ENCODE measurements at regions not wholly inside any gene's neighbourhood (a gene's known extent, or its start where the extent isn't known, plus 50 kb on each side); places are given as distances from the start of the nearest gene placed in this dataset.

GRCh38 chr6:94227741-94228140, 808.4 kb upstream of the EPHA7 start:
- no peak for DNase-seq (ENCODE audit: low read depth, low spot score)
- ChIA-PET CTCF (no interaction called here), POLR2A (no interaction called here)
- Histone ChIP-seq H3K27me3 (ENCODE audit: control insufficient read depth, insufficient read depth, low read length) (no peaks in the 10 kb centered on the region), H3K27ac (ENCODE audit: low read depth, low read length) (no peak overlapping the region), H3K9me3 (ENCODE audit: control insufficient read depth, insufficient read depth, low read length) (no peaks in the 10 kb centered on the region), H3K4me3 (ENCODE audit: low read depth, low read length) (no peak overlapping the region)
- no peak for TF ChIP-seq CTCF (IDR thresholded peaks at IDR 0.05; ENCODE audit: low read depth, low read length)

- no peaks in the 10 kb centered on the region for H3K27me3 ChIP-seq (ENCODE audit: control insufficient read depth, insufficient read depth, low read length)
- DNase-seq (ENCODE audit: low read depth, low spot score): no peak
- no peak overlapping the region for H3K4me3 ChIP-seq (ENCODE audit: low read depth, low read length)
- peaks cover 3% of the 10 kb centered on the region; the same call in 1 of the 2 replicates for H3K9me3 ChIP-seq (ENCODE audit: control insufficient read depth, insufficient read depth, low read length)
- H3K27ac ChIP-seq (ENCODE audit: low read depth, low read length): no peak overlapping the region
- ChIA-PET POLR2A (no interaction called here), CTCF (no interaction called here)
- no peak for TF ChIP-seq CTCF (IDR thresholded peaks at IDR 0.05; ENCODE audit: low read depth, low read length)
These were observed 798.5 kb upstream of the EPHA7 start for GRCh38 chr6:94217836-94218235.

- Histone ChIP-seq H3K9me3 (ENCODE audit: control insufficient read depth, insufficient read depth, low read length) (peaks cover 3% of the 10 kb centered on the region; the same call in 1 of the 2 replicates), H3K27ac (ENCODE audit: low read depth, low read length) (no peak overlapping the region), H3K4me3 (ENCODE audit: low read depth, low read length) (no peak overlapping the region), H3K27me3 (ENCODE audit: control insufficient read depth, insufficient read depth, low read length) (no peaks in the 10 kb centered on the region)
- ChIA-PET CTCF (no interaction called here), POLR2A (no interaction called here)
- no peak for TF ChIP-seq CTCF (IDR thresholded peaks at IDR 0.05; ENCODE audit: low read depth, low read length)
- DNase-seq (ENCODE audit: low read depth, low spot score): no peak
These were observed 796.2 kb upstream of the EPHA7 start for GRCh38 chr6:94215552-94215951.

- Histone ChIP-seq H3K27me3 (ENCODE audit: control insufficient read depth, insufficient read depth, low read length) (no peaks in the 10 kb centered on the region), H3K27ac (ENCODE audit: low read depth, low read length) (no peak overlapping the region), H3K4me3 (ENCODE audit: low read depth, low read length) (no peak overlapping the region), H3K9me3 (ENCODE audit: control insufficient read depth, insufficient read depth, low read length) (peaks cover 3% of the 10 kb centered on the region; the same call in 1 of the 2 replicates)
- POLR2A ChIA-PET: no interaction called here
- DNase-seq (ENCODE audit: low read depth, low spot score): no peak
- no peak for TF ChIP-seq CTCF (IDR thresholded peaks at IDR 0.05; ENCODE audit: low read depth, low read length)
- CTCF ChIA-PET: no interaction called here
These were observed 793.9 kb upstream of the EPHA7 start for GRCh38 chr6:94213226-94213625.

- Histone ChIP-seq H3K27me3 (ENCODE audit: control insufficient read depth, insufficient read depth, low read length) (no peaks in the 10 kb centered on the region), H3K27ac (ENCODE audit: low read depth, low read length) (no peak overlapping the region), H3K4me3 (ENCODE audit: low read depth, low read length) (no peak overlapping the region), H3K9me3 (ENCODE audit: control insufficient read depth, insufficient read depth, low read length) (peaks cover 8% of the 10 kb centered on the region; the same call in 1 of the 2 replicates)
- CTCF ChIA-PET: no interaction called here
- DNase-seq (ENCODE audit: low read depth, low spot score): no peak
- POLR2A ChIA-PET: no interaction called here
- TF ChIP-seq CTCF (IDR thresholded peaks at IDR 0.05; ENCODE audit: low read depth, low read length): no peak
These were observed 777.5 kb upstream of the EPHA7 start for GRCh38 chr6:94196891-94197290.
